Tibial nerve (tissue), 4 donors: ENCODE measurements at regions not wholly inside any gene's neighbourhood (a gene's known extent, or its start where the extent isn't known, plus 50 kb on each side); places are given as distances from the start of the nearest gene placed in this dataset.

Source experiments
- EP300 ChIP-seq, 2 donors: sonication (generic); formaldehyde crosslinking; IDR thresholded peaks; one replicate each; pipeline ENCODE4 v1.6.1; 2017; ENCODE audit warnings: antibody characterized with exemption in 2 of 2, mild to moderate bottlenecking in 1 of 2
- TF ChIP-seq, protein P1 (sequence below), 5 experiments: fragments of 200-600 bp in 3 of 5; fragments of 450-650 bp in 2 of 5; sonication (generic) in 3 of 5; IDR thresholded peaks; one replicate each; pipeline ENCODE4 v1.5.1; 2016 to 2019; ENCODE audit warnings: antibody characterized with exemption in 5 of 5, mild to moderate bottlenecking in 3 of 5, moderate library complexity in 2 of 5

- TF ChIP-seq, protein P1, sequence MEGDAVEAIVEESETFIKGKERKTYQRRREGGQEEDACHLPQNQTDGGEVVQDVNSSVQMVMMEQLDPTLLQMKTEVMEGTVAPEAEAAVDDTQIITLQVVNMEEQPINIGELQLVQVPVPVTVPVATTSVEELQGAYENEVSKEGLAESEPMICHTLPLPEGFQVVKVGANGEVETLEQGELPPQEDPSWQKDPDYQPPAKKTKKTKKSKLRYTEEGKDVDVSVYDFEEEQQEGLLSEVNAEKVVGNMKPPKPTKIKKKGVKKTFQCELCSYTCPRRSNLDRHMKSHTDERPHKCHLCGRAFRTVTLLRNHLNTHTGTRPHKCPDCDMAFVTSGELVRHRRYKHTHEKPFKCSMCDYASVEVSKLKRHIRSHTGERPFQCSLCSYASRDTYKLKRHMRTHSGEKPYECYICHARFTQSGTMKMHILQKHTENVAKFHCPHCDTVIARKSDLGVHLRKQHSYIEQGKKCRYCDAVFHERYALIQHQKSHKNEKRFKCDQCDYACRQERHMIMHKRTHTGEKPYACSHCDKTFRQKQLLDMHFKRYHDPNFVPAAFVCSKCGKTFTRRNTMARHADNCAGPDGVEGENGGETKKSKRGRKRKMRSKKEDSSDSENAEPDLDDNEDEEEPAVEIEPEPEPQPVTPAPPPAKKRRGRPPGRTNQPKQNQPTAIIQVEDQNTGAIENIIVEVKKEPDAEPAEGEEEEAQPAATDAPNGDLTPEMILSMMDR (IDR thresholded peaks at IDR 0.05): no peak
- no peak for TF ChIP-seq EP300 (IDR thresholded peaks at IDR 0.05)
Measured at GRCh38 chr6:17031961-17032360, 69.9 kb upstream of the STMND1 start.
